ENCODE measurements at regions not wholly inside any gene's neighbourhood (a gene's known extent, or its start where the extent isn't known, plus 50 kb on each side); places are given as distances from the start of the nearest gene placed in this dataset.

- Histone ChIP-seq H3K27ac (no peak overlapping the region), H3K36me3 (replicated peaks in 1 of 2) (no peaks in the 10 kb centered on the region), H3K4me1 (replicated peaks in 1 of 2) (no peaks in the 10 kb centered on the region), H3K4me3 (no peak overlapping the region), H3K27me3 (no peaks in the 10 kb centered on the region), H3K9me3 (replicated peaks in 1 of 3) (no peaks in the 10 kb centered on the region)
- no peak for TF ChIP-seq POLR2A (IDR thresholded peaks at IDR 0.05)
- TF ChIP-seq, protein P1, sequence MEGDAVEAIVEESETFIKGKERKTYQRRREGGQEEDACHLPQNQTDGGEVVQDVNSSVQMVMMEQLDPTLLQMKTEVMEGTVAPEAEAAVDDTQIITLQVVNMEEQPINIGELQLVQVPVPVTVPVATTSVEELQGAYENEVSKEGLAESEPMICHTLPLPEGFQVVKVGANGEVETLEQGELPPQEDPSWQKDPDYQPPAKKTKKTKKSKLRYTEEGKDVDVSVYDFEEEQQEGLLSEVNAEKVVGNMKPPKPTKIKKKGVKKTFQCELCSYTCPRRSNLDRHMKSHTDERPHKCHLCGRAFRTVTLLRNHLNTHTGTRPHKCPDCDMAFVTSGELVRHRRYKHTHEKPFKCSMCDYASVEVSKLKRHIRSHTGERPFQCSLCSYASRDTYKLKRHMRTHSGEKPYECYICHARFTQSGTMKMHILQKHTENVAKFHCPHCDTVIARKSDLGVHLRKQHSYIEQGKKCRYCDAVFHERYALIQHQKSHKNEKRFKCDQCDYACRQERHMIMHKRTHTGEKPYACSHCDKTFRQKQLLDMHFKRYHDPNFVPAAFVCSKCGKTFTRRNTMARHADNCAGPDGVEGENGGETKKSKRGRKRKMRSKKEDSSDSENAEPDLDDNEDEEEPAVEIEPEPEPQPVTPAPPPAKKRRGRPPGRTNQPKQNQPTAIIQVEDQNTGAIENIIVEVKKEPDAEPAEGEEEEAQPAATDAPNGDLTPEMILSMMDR (IDR thresholded peaks at IDR 0.05): no peak
- no peak for DNase-seq
- intact Hi-C loops (cut with DNase I): no loop called here
Measured at GRCh38 chr1:80021891-80022290, 1015.4 kb upstream of the ADGRL4 start.

GRCh38 chr1:80018348-80018747 is 1011.8 kb upstream of the ADGRL4 start:
- H3K4me1 ChIP-seq (replicated peaks in 1 of 2): no peaks in the 10 kb centered on the region
- no peaks in the 10 kb centered on the region for H3K9me3 ChIP-seq (replicated peaks in 1 of 3)
- intact Hi-C loops (cut with DNase I): no loop called here
- H3K27ac ChIP-seq: no peak overlapping the region
- H3K4me3 ChIP-seq: no peak overlapping the region
- H3K36me3 ChIP-seq (replicated peaks in 1 of 2): no peaks in the 10 kb centered on the region
- DNase-seq: no peak
- no peak for TF ChIP-seq POLR2A (IDR thresholded peaks at IDR 0.05)
- TF ChIP-seq, protein P1 (IDR thresholded peaks at IDR 0.05): no peak
- WGBS, 4 donors: 76 to 87% (median 86%) methylated on average over 3 of the region's 3 CpGs
- no peaks in the 10 kb centered on the region for H3K27me3 ChIP-seq

- Histone ChIP-seq H3K27ac (no peak overlapping the region), H3K36me3 (replicated peaks in 1 of 2) (no peaks in the 10 kb centered on the region), H3K4me1 (replicated peaks in 1 of 2) (no peaks in the 10 kb centered on the region), H3K27me3 (no peaks in the 10 kb centered on the region), H3K4me3 (no peak overlapping the region), H3K9me3 (replicated peaks in 1 of 3) (no peaks in the 10 kb centered on the region)
- no peak for DNase-seq
- TF ChIP-seq POLR2A (IDR thresholded peaks at IDR 0.05): no peak
- TF ChIP-seq, protein P1 (IDR thresholded peaks at IDR 0.05): no peak
- intact Hi-C loops (cut with DNase I): no loop called here
- 79 to 96% (median 89%) methylated on average over 1 of the region's 1 CpG for WGBS, 4 donors
Measured at GRCh38 chr1:80008934-80009333, 1002.4 kb upstream of the ADGRL4 start.

- no peak overlapping the region for H3K4me3 ChIP-seq
- intact Hi-C loops (cut with DNase I): no loop called here
- no peaks in the 10 kb centered on the region for H3K27me3 ChIP-seq
- no peaks in the 10 kb centered on the region for H3K4me1 ChIP-seq (replicated peaks in 1 of 2)
- TF ChIP-seq, protein P1 (IDR thresholded peaks at IDR 0.05): no peak
- TF ChIP-seq POLR2A (IDR thresholded peaks at IDR 0.05): no peak
- DNase-seq: no peak
- H3K27ac ChIP-seq: no peak overlapping the region
- no peaks in the 10 kb centered on the region for H3K36me3 ChIP-seq (replicated peaks in 1 of 2)
- no peaks in the 10 kb centered on the region for H3K9me3 ChIP-seq (replicated peaks in 1 of 3)
Measured at GRCh38 chr1:80003250-80003649, 996.7 kb upstream of the ADGRL4 start.

Measured in adrenal gland (tissue), 9 donors.